Mesenchymal stem cell (in vitro differentiated cells and primary cell): ENCODE measurements at regions not wholly inside any gene's neighbourhood (a gene's known extent, or its start where the extent isn't known, plus 50 kb on each side); places are given as distances from the start of the nearest gene placed in this dataset.
A peak's percentile ranks its signal among the peaks of the same experiment; 100 is the strongest.

ENCODE experiments used
- DNase-seq: peaks from one replicate; pipeline ENCODE4 v3.0.0-alpha.2; 2013
- H2AFZ ChIP-seq: one replicate; pipeline ENCODE4 v1.6.1; 2013; ENCODE audit warnings: low read depth, mild to moderate bottlenecking, control low read depth, inconsistent platforms, low read length, moderate library complexity
- H2AK5ac ChIP-seq: 2 replicates; pipeline ENCODE4 v1.6.1; 2013; ENCODE audit warnings: low read length, moderate library complexity, mild to moderate bottlenecking, inconsistent platforms; ENCODE audit not compliant: severe bottlenecking
- H2BK120ac ChIP-seq: one replicate; pipeline ENCODE4 v1.6.1; 2013; ENCODE audit warnings: low read depth, mild to moderate bottlenecking, inconsistent platforms, low read length, moderate library complexity
- H2BK12ac ChIP-seq, 2 experiments: one replicate each; pipeline ENCODE4 v1.6.1; 2013; ENCODE audit warnings: inconsistent platforms in 2 of 2, low read length in 2 of 2, mild to moderate bottlenecking in 2 of 2, moderate library complexity in 2 of 2, control low read depth in 1 of 2
- H2BK15ac ChIP-seq: one replicate; pipeline ENCODE4 v1.6.1; 2013; ENCODE audit warnings: mild to moderate bottlenecking, low read depth, inconsistent platforms; ENCODE audit not compliant: poor library complexity, severe bottlenecking
- H2BK5ac ChIP-seq: 2 replicates; pipeline ENCODE4 v1.6.1; 2013; ENCODE audit warnings: low read depth, mild to moderate bottlenecking, low read length, control low read depth, inconsistent platforms; ENCODE audit not compliant: poor library complexity, severe bottlenecking
- H3K14ac ChIP-seq, 2 experiments: one replicate each; pipeline ENCODE4 v1.6.1; 2013; ENCODE audit warnings: inconsistent platforms in 2 of 2, low read length in 2 of 2, control low read depth in 1 of 2, mild to moderate bottlenecking in 1 of 2, moderate library complexity in 1 of 2
- H3K18ac ChIP-seq, 2 experiments: one replicate each; pipeline ENCODE4 v1.6.1; 2013; ENCODE audit warnings: inconsistent platforms in 2 of 2, low read length in 2 of 2, control low read depth in 1 of 2, low read depth in 1 of 2, mild to moderate bottlenecking in 1 of 2
- H3K23ac ChIP-seq, 2 experiments: one replicate each; pipeline ENCODE4 v1.6.1; 2013; ENCODE audit warnings: inconsistent platforms in 2 of 2, low read length in 2 of 2, mild to moderate bottlenecking in 2 of 2, moderate library complexity in 2 of 2, control low read depth in 1 of 2
- H3K27ac ChIP-seq: 2 replicates; pipeline ENCODE4 v1.5.1; 2013; ENCODE audit warnings: mild to moderate bottlenecking, moderate library complexity, low read length, control low read depth, inconsistent platforms; ENCODE audit not compliant: poor library complexity, severe bottlenecking
- H3K27me3 ChIP-seq, 2 experiments: 2 replicates each; pipeline versions ENCODE4 v1.6.1 to v1.7.0; 2013; ENCODE audit warnings: low read length in 2 of 2, mild to moderate bottlenecking in 2 of 2, moderate library complexity in 2 of 2, control low read depth in 1 of 2, inconsistent platforms in 1 of 2; ENCODE audit not compliant: control insufficient read depth in 1 of 2, insufficient read depth in 1 of 2
- H3K36me3 ChIP-seq, 2 experiments: 2 replicates each; pipeline versions ENCODE4 v1.6.1 to v1.7.0; 2013; ENCODE audit warnings: low read length in 2 of 2, control low read depth in 1 of 2, inconsistent platforms in 1 of 2, low read depth in 1 of 2, mild to moderate bottlenecking in 1 of 2; ENCODE audit not compliant: insufficient read depth in 2 of 2, control insufficient read depth in 1 of 2
- H3K4ac ChIP-seq, 2 experiments: one replicate each; pipeline ENCODE4 v1.6.1; 2013; ENCODE audit warnings: inconsistent platforms in 2 of 2, low read length in 2 of 2, mild to moderate bottlenecking in 2 of 2, moderate library complexity in 2 of 2, control low read depth in 1 of 2, low read depth in 1 of 2
- H3K4me1 ChIP-seq: 2 replicates; pipeline ENCODE4 v1.6.1; 2013; ENCODE audit warnings: low read depth, low read length, control low read depth; ENCODE audit not compliant: control insufficient read depth, insufficient read depth
- H3K4me2 ChIP-seq: 2 replicates; pipeline ENCODE4 v1.6.1; 2013; ENCODE audit warnings: low read length, mild to moderate bottlenecking, inconsistent platforms; ENCODE audit not compliant: poor library complexity, severe bottlenecking
- H3K4me3 ChIP-seq, 2 experiments: 2 replicates each; pipeline versions ENCODE4 v1.5.1 to v1.7.0; 2013; ENCODE audit warnings: low read length in 2 of 2, mild to moderate bottlenecking in 2 of 2, control low read depth in 1 of 2, low read depth in 1 of 2; ENCODE audit not compliant: insufficient read depth in 1 of 2
- H3K79me1 ChIP-seq: replicated peaks from 2 replicates; pipeline ENCODE4 v1.6.1; 2013; ENCODE audit warnings: mild to moderate bottlenecking, control low read depth, low read length, inconsistent platforms; ENCODE audit not compliant: poor library complexity, severe bottlenecking
- H3K9ac ChIP-seq: 2 replicates; pipeline ENCODE4 v1.7.0; 2013; ENCODE audit warnings: mild to moderate bottlenecking, low read length, moderate library complexity
- H3K9me3 ChIP-seq: 2 replicates; pipeline ENCODE4 v1.7.0; 2013; ENCODE audit warnings: mild to moderate bottlenecking, low read length; ENCODE audit not compliant: control insufficient read depth
- H4K8ac ChIP-seq: one replicate; pipeline ENCODE4 v1.6.1; 2013; ENCODE audit warnings: inconsistent platforms, mild to moderate bottlenecking, low read length, moderate library complexity
- H4K91ac ChIP-seq: one replicate; pipeline ENCODE4 v1.6.1; 2013; ENCODE audit warnings: mild to moderate bottlenecking, low read length, inconsistent platforms
- WGBS: methylation state at CpG from one replicate; pipeline ENCODE4 v1.1.7; 2013; ENCODE audit warnings: mixed read lengths; 5-methylcytosine and 5-hydroxymethylcytosine counted together

DNA sequence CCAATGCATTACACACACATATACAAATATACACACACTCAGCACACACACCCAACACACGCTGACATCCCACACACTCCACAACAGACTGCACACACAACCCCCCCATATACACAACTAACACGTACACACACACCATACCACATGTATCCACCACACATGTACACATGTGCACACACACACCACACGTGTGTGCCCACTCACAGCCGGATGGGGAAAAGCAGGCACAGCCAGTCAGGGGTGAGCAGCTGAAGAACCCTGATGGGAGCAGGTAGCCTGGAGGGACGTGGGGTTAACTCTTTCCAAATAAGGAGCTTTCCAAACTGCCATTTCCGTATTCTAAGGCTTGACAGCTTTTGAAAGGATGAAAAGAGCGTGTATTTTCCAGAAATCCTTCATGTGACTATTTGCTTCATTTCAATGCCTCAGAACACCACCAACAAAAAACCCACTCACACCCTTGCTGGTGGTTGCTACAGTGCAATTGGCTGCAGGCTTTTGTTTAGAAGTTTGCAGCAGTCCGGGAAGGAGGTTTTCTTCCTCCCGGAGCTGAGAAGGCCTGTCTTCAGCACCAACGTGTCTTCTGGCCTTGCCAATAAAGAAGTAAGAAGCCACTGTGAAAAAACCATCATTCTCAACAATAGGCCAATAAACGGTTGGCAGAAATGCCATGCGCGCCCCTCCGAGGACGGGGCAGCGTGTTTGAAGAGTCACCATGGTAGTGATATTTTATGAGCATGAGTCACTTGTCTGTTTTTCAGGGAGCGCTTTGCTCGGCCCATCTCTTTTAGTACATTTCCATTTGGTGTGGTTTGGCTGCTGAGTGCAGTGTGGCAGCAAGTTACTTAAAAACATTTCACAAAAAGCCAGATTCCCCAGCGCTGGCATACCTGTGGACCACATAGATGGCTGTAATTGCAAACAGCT lies 131.3 kb upstream of the GMDS start:
- Histone ChIP-seq H3K79me1 (no peaks in the 10 kb centered on the region), H2BK5ac (no peak overlapping the region), H2BK12ac (no peak overlapping the region), H3K18ac (no peak overlapping the region), H3K4me3 (no peak overlapping the region), H2BK15ac (no peak overlapping the region), H3K4me1 (peaks cover 5% of the 10 kb centered on the region), H2AK5ac (no peak overlapping the region), H3K14ac (no peak overlapping the region), H3K9me3 (no peaks in the 10 kb centered on the region), H3K4me2 (no peak overlapping the region), H4K8ac (no peak overlapping the region), H3K23ac (no peak overlapping the region), H2BK120ac (no peak overlapping the region), H3K36me3 (no peaks in the 10 kb centered on the region), H2AFZ (no peak overlapping the region), H3K9ac (no peak overlapping the region), H3K27ac (peak overlapping the region; percentile 23), H3K27me3 (no peaks in the 10 kb centered on the region), H3K4ac (no peak overlapping the region), H4K91ac (peak overlapping the region; percentile 78)
- WGBS = 64% methylated on average over 19 of the region's 19 CpGs
- DNase-seq = peak; percentile 65

DNA sequence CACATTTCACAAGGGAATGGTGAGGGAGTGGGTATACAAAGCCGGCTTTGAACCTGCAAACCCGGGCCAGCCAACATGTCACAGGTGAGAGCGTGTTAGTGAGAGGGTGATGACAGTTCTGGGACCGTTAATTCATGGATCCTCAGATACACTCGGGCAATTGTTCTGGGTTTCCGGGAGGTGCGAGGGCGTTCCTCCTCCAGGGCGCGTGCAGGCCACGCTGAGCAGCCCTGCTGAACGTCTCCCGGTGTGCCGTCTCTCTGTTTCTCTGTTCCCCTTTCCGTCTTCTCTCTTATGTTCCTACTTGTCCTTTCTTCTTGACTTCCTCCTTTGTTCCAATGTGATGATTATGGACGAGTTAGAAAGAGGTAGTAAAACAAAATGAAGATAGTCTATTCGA lies 130.0 kb upstream of the GMDS start:
- no peak overlapping the region for H2AFZ ChIP-seq
- H3K36me3 ChIP-seq = no peaks in the 10 kb centered on the region
- H3K9ac ChIP-seq = no peak overlapping the region
- peaks cover 5% of the 10 kb centered on the region for H3K4me1 ChIP-seq
- no peak overlapping the region for H3K18ac ChIP-seq
- no peak overlapping the region for H2BK5ac ChIP-seq
- no peaks in the 10 kb centered on the region for H3K9me3 ChIP-seq
- H3K4ac ChIP-seq = no peak overlapping the region
- H4K91ac ChIP-seq = no peak overlapping the region
- H2BK15ac ChIP-seq = no peak overlapping the region
- 94% methylated on average over 12 of the region's 17 CpGs for WGBS
- no peak overlapping the region for H3K27ac ChIP-seq
- H3K27me3 ChIP-seq = no peaks in the 10 kb centered on the region
- no peak overlapping the region for H3K14ac ChIP-seq
- H2BK120ac ChIP-seq = no peak overlapping the region
- no peaks in the 10 kb centered on the region for H3K79me1 ChIP-seq
- no peak for DNase-seq
- H3K4me3 ChIP-seq = no peak overlapping the region
- H3K23ac ChIP-seq = no peak overlapping the region
- no peak overlapping the region for H4K8ac ChIP-seq
- H3K4me2 ChIP-seq = no peak overlapping the region
- no peak overlapping the region for H2BK12ac ChIP-seq
- H2AK5ac ChIP-seq = no peak overlapping the region

DNA sequence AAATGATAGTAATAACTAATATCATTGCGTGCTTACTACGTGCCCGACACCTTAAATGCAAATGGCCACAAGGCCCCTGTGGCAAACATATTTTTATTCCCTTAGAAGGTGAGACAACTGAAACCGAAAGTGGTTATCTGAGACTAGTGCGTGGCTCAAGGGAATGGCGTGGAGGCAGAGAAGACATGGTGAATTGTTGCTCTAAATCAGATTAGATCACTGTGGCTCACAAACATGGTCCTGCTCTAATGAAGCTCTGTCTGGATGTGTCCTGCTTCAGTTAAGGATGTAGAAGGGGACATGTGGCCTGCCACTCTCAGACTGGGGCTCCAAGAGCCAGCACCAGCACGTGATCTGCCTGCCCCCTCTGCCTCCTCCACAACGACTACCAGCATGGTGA lies 124.2 kb upstream of the GMDS start:
- H4K91ac ChIP-seq = no peak overlapping the region
- H3K4me1 ChIP-seq = no peaks in the 10 kb centered on the region
- no peak overlapping the region for H3K18ac ChIP-seq
- H2BK5ac ChIP-seq = no peak overlapping the region
- no peaks in the 10 kb centered on the region for H3K9me3 ChIP-seq
- no peak overlapping the region for H3K9ac ChIP-seq
- H2AK5ac ChIP-seq = no peak overlapping the region
- no peak overlapping the region for H3K4me2 ChIP-seq
- DNase-seq = no peak
- no peak overlapping the region for H2BK12ac ChIP-seq
- 88% methylated on average over 8 of the region's 8 CpGs for WGBS
- no peaks in the 10 kb centered on the region for H3K79me1 ChIP-seq
- no peak overlapping the region for H3K14ac ChIP-seq
- H3K23ac ChIP-seq = no peak overlapping the region
- H2AFZ ChIP-seq = no peak overlapping the region
- H4K8ac ChIP-seq = no peak overlapping the region
- no peak overlapping the region for H2BK15ac ChIP-seq
- H3K27me3 ChIP-seq = no peaks in the 10 kb centered on the region
- H3K4ac ChIP-seq = no peak overlapping the region
- H3K27ac ChIP-seq = no peak overlapping the region
- H2BK120ac ChIP-seq = no peak overlapping the region
- H3K4me3 ChIP-seq = no peak overlapping the region
- peaks cover 0 to 5% of the 10 kb centered on the region in 2 experiments for H3K36me3 ChIP-seq

DNA sequence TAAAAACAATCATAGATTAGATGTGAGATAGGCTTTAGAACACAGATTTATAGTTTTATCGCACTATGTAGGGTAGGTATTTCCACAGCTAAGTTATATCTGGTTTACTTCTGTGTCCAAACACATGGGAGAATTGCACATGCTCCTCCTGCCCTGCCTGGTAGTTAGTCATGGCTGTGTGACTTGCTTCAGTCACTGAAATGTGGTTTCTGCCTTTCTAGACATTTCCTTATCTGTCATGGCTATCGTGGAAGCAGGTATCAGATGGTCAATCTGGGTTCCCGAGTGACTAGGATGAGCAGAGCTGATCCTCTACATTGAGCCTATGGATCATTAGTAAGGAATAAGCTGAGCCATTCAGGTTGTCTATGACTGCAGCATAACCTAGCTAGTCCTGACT lies 117.8 kb upstream of the GMDS start:
- no peak for DNase-seq
- no peak overlapping the region for H3K4ac ChIP-seq
- 50% methylated on average over 2 of the region's 3 CpGs for WGBS
- H3K4me1 ChIP-seq = peaks cover 3% of the 10 kb centered on the region
- H3K14ac ChIP-seq = no peak overlapping the region
- H3K4me3 ChIP-seq = no peak overlapping the region
- H3K9ac ChIP-seq = no peak overlapping the region
- no peak overlapping the region for H3K27ac ChIP-seq
- no peak overlapping the region for H2AK5ac ChIP-seq
- H4K91ac ChIP-seq = no peak overlapping the region
- no peak overlapping the region for H3K4me2 ChIP-seq
- H3K79me1 ChIP-seq = no peaks in the 10 kb centered on the region
- no peak overlapping the region for H2BK5ac ChIP-seq
- no peaks in the 10 kb centered on the region for H3K9me3 ChIP-seq
- H4K8ac ChIP-seq = no peak overlapping the region
- peaks cover 0 to 14% of the 10 kb centered on the region in 2 experiments for H3K36me3 ChIP-seq
- H3K27me3 ChIP-seq = no peaks in the 10 kb centered on the region
- no peak overlapping the region for H2BK12ac ChIP-seq
- H2BK120ac ChIP-seq = no peak overlapping the region
- H3K23ac ChIP-seq = no peak overlapping the region
- no peak overlapping the region for H2AFZ ChIP-seq
- H2BK15ac ChIP-seq = no peak overlapping the region
- H3K18ac ChIP-seq = no peak overlapping the region
